Subcutaneous abdominal adipose tissue (tissue), 5 donors: ENCODE measurements at regions not wholly inside any gene's neighbourhood (a gene's known extent, or its start where the extent isn't known, plus 50 kb on each side); places are given as distances from the start of the nearest gene placed in this dataset.

Source experiments
- H3K27ac ChIP-seq: one replicate; pipeline ENCODE4 v1.7.0; 2013; ENCODE audit warnings: low read depth, mild to moderate bottlenecking, inconsistent platforms, low read length, moderate library complexity
- H3K27me3 ChIP-seq, 5 donors: one replicate each; pipeline ENCODE4 v1.7.0; 2013; ENCODE audit warnings: low read length in 5 of 5, inconsistent platforms in 1 of 5; ENCODE audit not compliant: control insufficient read depth in 5 of 5, insufficient read depth in 4 of 5
- H3K36me3 ChIP-seq, 5 donors: one replicate each; pipeline ENCODE4 v1.7.0; 2013; ENCODE audit warnings: low read length in 5 of 5; ENCODE audit not compliant: control insufficient read depth in 5 of 5, insufficient read depth in 5 of 5
- H3K4me1 ChIP-seq, 5 donors: one replicate each; pipeline ENCODE4 v1.7.0; 2013; ENCODE audit warnings: low read length in 5 of 5, mild to moderate bottlenecking in 3 of 5, moderate library complexity in 1 of 5; ENCODE audit not compliant: control insufficient read depth in 5 of 5, insufficient read depth in 5 of 5
- H3K4me3 ChIP-seq, 5 donors: one replicate each; pipeline ENCODE4 v1.7.0; 2013; ENCODE audit warnings: low read length in 5 of 5, low read depth in 1 of 5
- H3K9ac ChIP-seq, 5 donors: one replicate each; pipeline ENCODE4 v1.7.0; 2013; ENCODE audit warnings: low read length in 5 of 5, mild to moderate bottlenecking in 4 of 5, moderate library complexity in 3 of 5
- H3K9me3 ChIP-seq, 5 donors: one replicate each; pipeline ENCODE4 v1.7.0; 2013; ENCODE audit warnings: low read length in 5 of 5; ENCODE audit not compliant: control insufficient read depth in 5 of 5
- donor health status: healthy.
- donor health status: healthy.
- donor health status: healthy.
- donor health status: healthy.
- donor health status: healthy.

- Histone ChIP-seq H3K4me3 (no peak overlapping the region), H3K9me3 (no peaks in the 10 kb centered on the region), H3K27ac (no peak overlapping the region), H3K9ac (no peak overlapping the region), H3K36me3 (no peaks in the 10 kb centered on the region), H3K4me1 (no peaks in the 10 kb centered on the region), H3K27me3 (peaks cover 0 to 2% (median 0%) of the 10 kb centered on the region in 5 donors)
Measured at GRCh38 chr2:103960951-103961350, 893.0 kb upstream of the POU3F3 start.

GRCh38 chr2:103961862-103962261 is 892.1 kb upstream of the POU3F3 start:
- H3K9me3 ChIP-seq = no peaks in the 10 kb centered on the region
- H3K9ac ChIP-seq = no peak overlapping the region
- no peak overlapping the region for H3K27ac ChIP-seq
- H3K4me3 ChIP-seq = no peak overlapping the region
- no peaks in the 10 kb centered on the region for H3K4me1 ChIP-seq
- H3K36me3 ChIP-seq = no peaks in the 10 kb centered on the region
- H3K27me3 ChIP-seq = peaks cover 0 to 2% (median 0%) of the 10 kb centered on the region in 5 donors

- Histone ChIP-seq H3K36me3 (no peaks in the 10 kb centered on the region), H3K9me3 (no peaks in the 10 kb centered on the region), H3K4me3 (no peak overlapping the region)
Measured at GRCh38 chr2:103962670-103963069, 891.2 kb upstream of the POU3F3 start.

GRCh38 chr2:103963146-103963725 is 890.7 kb upstream of the POU3F3 start:
- H3K36me3 ChIP-seq = no peaks in the 10 kb centered on the region
- no peaks in the 10 kb centered on the region for H3K9me3 ChIP-seq
- H3K9ac ChIP-seq = no peak overlapping the region
- peaks cover 0 to 2% (median 0%) of the 10 kb centered on the region in 5 donors for H3K27me3 ChIP-seq
- H3K27ac ChIP-seq = no peak overlapping the region
- no peak overlapping the region for H3K4me3 ChIP-seq
- H3K4me1 ChIP-seq = no peaks in the 10 kb centered on the region

More at GRCh38 chr2:103962670-103963069, 891.2 kb upstream of the POU3F3 start:
- no peak overlapping the region for H3K27ac ChIP-seq
- H3K4me1 ChIP-seq = no peaks in the 10 kb centered on the region
- no peak overlapping the region for H3K9ac ChIP-seq
- H3K27me3 ChIP-seq = peaks cover 0 to 2% (median 0%) of the 10 kb centered on the region in 5 donors

- H3K4me3 ChIP-seq = no peak overlapping the region
- no peaks in the 10 kb centered on the region for H3K27me3 ChIP-seq
- H3K27ac ChIP-seq = no peak overlapping the region
Measured at GRCh38 chr2:103977241-103977640, 876.7 kb upstream of the POU3F3 start.

GRCh38 chr2:103977668-103978067 is 876.2 kb upstream of the POU3F3 start:
- Histone ChIP-seq H3K27me3 (no peaks in the 10 kb centered on the region), H3K4me3 (no peak overlapping the region), H3K4me1 (no peaks in the 10 kb centered on the region), H3K36me3 (no peaks in the 10 kb centered on the region), H3K9me3 (no peaks in the 10 kb centered on the region), H3K9ac (no peak overlapping the region), H3K27ac (no peak overlapping the region)

More at GRCh38 chr2:103977241-103977640, 876.7 kb upstream of the POU3F3 start:
- H3K4me1 ChIP-seq = no peaks in the 10 kb centered on the region
- H3K9ac ChIP-seq = no peak overlapping the region
- no peaks in the 10 kb centered on the region for H3K36me3 ChIP-seq
- H3K9me3 ChIP-seq = no peaks in the 10 kb centered on the region

GRCh38 chr2:103980401-103980800 is 873.5 kb upstream of the POU3F3 start:
- no peak overlapping the region for H3K27ac ChIP-seq
- no peaks in the 10 kb centered on the region for H3K27me3 ChIP-seq

GRCh38 chr2:103982691-103983090 is 871.2 kb upstream of the POU3F3 start:
- H3K27me3 ChIP-seq = no peaks in the 10 kb centered on the region
- H3K4me3 ChIP-seq = no peak overlapping the region
- H3K9ac ChIP-seq = no peak overlapping the region
- no peaks in the 10 kb centered on the region for H3K36me3 ChIP-seq
- H3K4me1 ChIP-seq = no peaks in the 10 kb centered on the region
- H3K9me3 ChIP-seq = no peaks in the 10 kb centered on the region
- no peak overlapping the region for H3K27ac ChIP-seq

More at GRCh38 chr2:103980401-103980800, 873.5 kb upstream of the POU3F3 start:
- Histone ChIP-seq H3K9ac (no peak overlapping the region), H3K4me1 (no peaks in the 10 kb centered on the region), H3K9me3 (no peaks in the 10 kb centered on the region), H3K36me3 (no peaks in the 10 kb centered on the region), H3K4me3 (no peak overlapping the region)

GRCh38 chr2:103986001-103986400 is 867.9 kb upstream of the POU3F3 start:
- H3K36me3 ChIP-seq = no peaks in the 10 kb centered on the region
- H3K4me1 ChIP-seq = no peaks in the 10 kb centered on the region
- no peak overlapping the region for H3K4me3 ChIP-seq
- no peaks in the 10 kb centered on the region for H3K27me3 ChIP-seq
- H3K9ac ChIP-seq = no peak overlapping the region
- H3K27ac ChIP-seq = no peak overlapping the region
- no peaks in the 10 kb centered on the region for H3K9me3 ChIP-seq

GRCh38 chr2:103991591-103991990 is 862.3 kb upstream of the POU3F3 start:
- Histone ChIP-seq H3K9me3 (no peaks in the 10 kb centered on the region), H3K4me1 (no peaks in the 10 kb centered on the region), H3K36me3 (no peaks in the 10 kb centered on the region), H3K27ac (no peak overlapping the region), H3K4me3 (no peak overlapping the region), H3K9ac (no peak overlapping the region), H3K27me3 (no peaks in the 10 kb centered on the region)
